ENCODE measurements at regions not wholly inside any gene's neighbourhood (a gene's known extent, or its start where the extent isn't known, plus 50 kb on each side); places are given as distances from the start of the nearest gene placed in this dataset.

DNA sequence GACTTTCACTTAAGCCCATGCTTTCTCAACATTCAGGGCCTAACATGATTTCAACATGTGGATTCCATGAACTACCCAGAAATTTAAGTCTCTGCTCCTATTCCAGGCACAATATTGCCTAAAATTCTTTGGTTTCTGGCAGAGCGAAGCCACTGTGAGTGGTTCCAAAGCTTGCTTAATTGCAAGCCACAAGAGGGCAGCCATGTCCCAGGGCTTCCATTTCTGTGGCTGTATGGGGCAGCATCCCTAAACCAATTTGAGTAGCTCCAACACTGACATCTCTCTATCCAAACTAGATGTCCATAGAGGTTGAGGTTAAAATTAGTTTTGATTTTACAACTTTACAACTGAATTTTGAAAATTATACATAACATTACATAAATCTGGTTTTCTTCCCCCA is 56.3 kb upstream of the MDFIC start:
- no peak overlapping the region for H3K27ac ChIP-seq
- ChIA-PET POLR2A (ENCODE audit: low non-redundant PET) (no interaction called here), CTCF (interaction anchor here (0.5 to 1.1 kb wide), 11 partner anchors 9 to 1277 kb away, joined by 3 to 13 read pairs (median 4); no protein-coding TSS in a partner anchor)
- peak; percentile 69 for TF ChIP-seq CTCF (conservative IDR thresholded peaks at IDR 0.05; ENCODE audit: low read depth)
- DNase-seq (ENCODE audit: low spot score) = peak; percentile 42

Measured in RWPE1 (cell line).